SK-N-SH (cell line): ENCODE measurements at regions not wholly inside any gene's neighbourhood (a gene's known extent, or its start where the extent isn't known, plus 50 kb on each side); places are given as distances from the start of the nearest gene placed in this dataset.

Experiments
- CTCF ChIA-PET: fragments of 300-600, 350-600 bp; formaldehyde crosslinking; extraction: SDS; loops from one replicate; lab custom pipeline; 2021; lab: Yijun Ruan, JAX
- POLR2A ChIA-PET: fragments of 350-600 bp; sonication (Branson Sonifier 250); formaldehyde crosslinking; extraction: SDS; loops from one replicate; lab custom pipeline; 2020; ENCODE audit warnings: antibody characterized with exemption, inconsistent platforms; lab: Yijun Ruan, JAX
- DNase-seq: peaks from one replicate; pipeline ENCODE4 v3.0.0; 2012
- H2AFZ ChIP-seq: fragments of 200-600 bp; sonication (generic); 2 replicates; pipeline ENCODE4 v1.8.1; 2016; ENCODE audit warnings: antibody characterized with exemption, mild to moderate bottlenecking, low read depth
- H3F3A ChIP-seq: fragments of 200-600 bp; sonication (generic); replicated peaks from 2 replicates; pipeline ENCODE3; 2016; ENCODE audit warnings: antibody characterized with exemption, mild to moderate bottlenecking; ENCODE audit not compliant: insufficient read depth
- H3K27ac ChIP-seq, 2 experiments: fragments of 200-500 bp in 1 of 2; fragments of 200-600 bp in 1 of 2; sonication (Bioruptor generic) in 1 of 2; sonication (generic), shearing (Covaris generic) in 1 of 2; 2 replicates each; pipeline versions ENCODE4 v1.5.1 to v1.6.1; 2014 to 2016; ENCODE audit warnings: low read depth in 2 of 2, inconsistent platforms in 1 of 2, low read length in 1 of 2, mild to moderate bottlenecking in 1 of 2, mixed read lengths in 1 of 2
- H3K27me3 ChIP-seq: fragments of 200-600 bp; sonication (generic), shearing (Covaris generic); 2 replicates; pipeline ENCODE4 v1.6.1; 2016; ENCODE audit warnings: mixed run types; ENCODE audit not compliant: insufficient read depth
- H3K36me3 ChIP-seq, 2 experiments: fragments of 200-500 bp in 1 of 2; fragments of 200-600 bp in 1 of 2; sonication (Bioruptor generic) in 1 of 2; sonication (generic) in 1 of 2; replicated peaks in 1 of 2; 2 replicates each; pipeline versions ENCODE3 to v1.5.1; 2014 to 2016; ENCODE audit warnings: low read length in 1 of 2, mild to moderate bottlenecking in 1 of 2; ENCODE audit not compliant: insufficient read depth in 2 of 2, control insufficient read depth in 1 of 2
- H3K4me1 ChIP-seq, 2 experiments: fragments of 200-500 bp in 1 of 2; fragments of 200-600 bp in 1 of 2; sonication (Bioruptor generic) in 1 of 2; sonication (generic), shearing (Covaris generic) in 1 of 2; 2 replicates each; pipeline versions ENCODE4 v1.5.1 to v1.6.1; 2014 to 2016; ENCODE audit warnings: low read depth in 1 of 2, low read length in 1 of 2, mixed run types in 1 of 2; ENCODE audit not compliant: insufficient read depth in 2 of 2, control insufficient read depth in 1 of 2
- H3K4me2 ChIP-seq: fragments of 200-600 bp; sonication (generic), shearing (Covaris generic); 2 replicates; pipeline ENCODE4 v1.6.1; 2017; ENCODE audit warnings: mixed run types
- H3K4me3 ChIP-seq, 2 experiments: fragments of 200-500 bp in 1 of 2; fragments of 200-600 bp in 1 of 2; sonication (Bioruptor generic) in 1 of 2; sonication (generic), shearing (Covaris generic) in 1 of 2; 2 replicates each; pipeline versions ENCODE4 v1.5.1 to v1.8.1; 2014 to 2016; ENCODE audit warnings: low read depth in 2 of 2, inconsistent platforms in 1 of 2, low read length in 1 of 2, mild to moderate bottlenecking in 1 of 2, mixed read lengths in 1 of 2, moderate library complexity in 1 of 2
- H3K79me2 ChIP-seq: fragments of 200-600 bp; sonication (generic); 2 replicates; pipeline ENCODE4 v1.8.1; 2017; ENCODE audit warnings: mild to moderate bottlenecking; ENCODE audit not compliant: insufficient read depth
- H3K9ac ChIP-seq: fragments of 200-600 bp; sonication (generic); 2 replicates; pipeline ENCODE4 v1.6.1; 2017; ENCODE audit warnings: mixed run types
- H3K9me2 ChIP-seq: fragments of 200-600 bp; sonication (generic); 2 replicates; pipeline ENCODE4 v1.6.1; 2017; ENCODE audit warnings: mixed run types
- H3K9me3 ChIP-seq: fragments of 200-600 bp; sonication (generic); 2 replicates; pipeline ENCODE4 v1.6.1; 2017; ENCODE audit warnings: mixed run types, mild to moderate bottlenecking, moderate library complexity
- H4K20me1 ChIP-seq: fragments of 200-600 bp; sonication (generic); 2 replicates; pipeline ENCODE4 v1.6.1; 2017; ENCODE audit warnings: mild to moderate bottlenecking, mixed run types; ENCODE audit not compliant: insufficient read depth
- ELF1 ChIP-seq: IDR thresholded peaks from 2 replicates; pipeline ENCODE4 v1.4.0; 2012
- EP300 ChIP-seq, 2 experiments: IDR thresholded peaks; 2 replicates each; pipeline versions ENCODE4 v1.4.0 to v1.6.1; 2012; ENCODE audit warnings: borderline replicate concordance in 1 of 2, low read depth in 1 of 2, low read length in 1 of 2
- FOSL2 ChIP-seq: IDR thresholded peaks from 2 replicates; pipeline ENCODE4 v1.4.0; 2012; ENCODE audit warnings: low read depth, mild to moderate bottlenecking, moderate library complexity, borderline replicate concordance
- FOXJ3 ChIP-seq: sonication (generic); formaldehyde crosslinking; IDR thresholded peaks from 2 replicates; pipeline ENCODE4 v1.5.1; 2020; ENCODE audit warnings: mild to moderate bottlenecking, missing genetic modification reagents
- GABPA ChIP-seq: IDR thresholded peaks from 2 replicates; pipeline ENCODE4 v1.4.0; 2012; ENCODE audit warnings: low read depth, mild to moderate bottlenecking
- GATA2 ChIP-seq: sonication (generic); formaldehyde crosslinking; IDR thresholded peaks from 2 replicates; pipeline ENCODE4 v1.5.0; 2020; ENCODE audit warnings: mild to moderate bottlenecking, missing genetic modification reagents
- MXI1 ChIP-seq: IDR thresholded peaks from 2 replicates; pipeline ENCODE4 v1.6.1; 2012; ENCODE audit warnings: mild to moderate bottlenecking, low read depth, low read length, improper control_type of control experiment
- NRF1 ChIP-seq: IDR thresholded peaks from 2 replicates; pipeline ENCODE4 v1.6.1; 2012; ENCODE audit warnings: low read depth, mild to moderate bottlenecking, low read length
- POLR2AphosphoS5 ChIP-seq: IDR thresholded peaks from 2 replicates; pipeline ENCODE4 v1.6.1; 2012; ENCODE audit warnings: low read depth, low read length
- RCOR1 ChIP-seq: fragments of 150-350 bp; IDR thresholded peaks from 2 replicates; pipeline ENCODE4 v1.6.1; 2017; ENCODE audit warnings: antibody characterized with exemption, low read length
- SMC3 ChIP-seq: IDR thresholded peaks from 2 replicates; pipeline ENCODE4 v1.6.1; 2012; ENCODE audit warnings: low read depth, low read length, improper control_type of control experiment
- TEAD4 ChIP-seq: IDR thresholded peaks from 2 replicates; pipeline ENCODE4 v1.4.0; 2012; ENCODE audit warnings: mild to moderate bottlenecking, borderline replicate concordance; ENCODE audit not compliant: insufficient read depth
- WGBS: methylation state at CpG from one replicate; pipeline ENCODE4 v1.1.6; 2017; ENCODE audit warnings: low lambda C conversion rate; 5-methylcytosine and 5-hydroxymethylcytosine counted together
- TF ChIP-seq, protein P1 (sequence below): IDR thresholded peaks from 2 replicates; pipeline ENCODE4 v1.4.0; 2012; ENCODE audit warnings: low read depth, borderline replicate concordance
- TF ChIP-seq, protein P2 (sequence below): IDR thresholded peaks from 2 replicates; pipeline ENCODE4 v1.6.1; 2012; ENCODE audit warnings: mild to moderate bottlenecking, low read depth, low read length, moderate library complexity
- TF ChIP-seq, protein P3 (sequence below): IDR thresholded peaks from 2 replicates; pipeline ENCODE4 v1.4.0; 2012; ENCODE audit warnings: low read depth, borderline replicate concordance

DNA sequence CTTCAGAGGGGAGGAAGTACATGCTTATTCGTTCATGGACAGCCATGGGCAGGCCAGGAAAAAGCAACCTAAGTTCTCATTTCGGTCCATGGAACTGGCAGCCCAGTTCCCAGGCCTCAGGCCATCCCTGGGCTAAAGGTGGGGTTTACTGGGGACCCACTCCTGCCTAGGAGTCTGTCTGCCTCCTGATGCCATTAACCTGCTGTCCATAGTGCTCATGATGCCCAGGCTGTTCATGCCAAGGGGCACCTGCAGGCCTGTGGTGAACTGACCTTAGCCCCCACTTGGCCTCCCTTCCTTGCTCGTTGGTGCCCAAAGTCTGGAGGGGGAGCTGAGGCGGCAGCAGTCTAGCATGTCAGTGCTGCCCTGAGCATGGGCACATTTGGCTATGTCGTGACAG, 450.2 kb upstream of the MBL2 start:
- Histone ChIP-seq H3K9me3 (no peaks in the 10 kb centered on the region), H3F3A (no peaks in the 10 kb centered on the region), H3K4me1 (peaks cover 0 to 2% of the 10 kb centered on the region in 2 experiments; a peak in 1 of 4 replicates), H4K20me1 (no peaks in the 10 kb centered on the region), H3K27me3 (no peaks in the 10 kb centered on the region)
- ChIA-PET CTCF (interaction anchor here (1.1 kb wide), 1 partner anchor 12 kb away, joined by 3 read pairs; no protein-coding TSS in a partner anchor), POLR2A (no interaction called here)
- TF ChIP-seq FOSL2 (no peak), POLR2AphosphoS5 (no peak), NRF1 (no peak), EP300 (IDR thresholded peaks at IDR 0.05; ENCODE audit: borderline replicate concordance in 1 of 2, low read depth in 1 of 2, low read length in 1 of 2) (no peak), MXI1 (no peak), ELF1 (no peak), GATA2 (CRISPR knock-in tag) (no peak), GABPA (no peak), RCOR1 (no peak), SMC3 (no peak), FOXJ3 (CRISPR knock-in tag) (no peak), TEAD4 (no peak)
- TF ChIP-seq, protein P1, sequence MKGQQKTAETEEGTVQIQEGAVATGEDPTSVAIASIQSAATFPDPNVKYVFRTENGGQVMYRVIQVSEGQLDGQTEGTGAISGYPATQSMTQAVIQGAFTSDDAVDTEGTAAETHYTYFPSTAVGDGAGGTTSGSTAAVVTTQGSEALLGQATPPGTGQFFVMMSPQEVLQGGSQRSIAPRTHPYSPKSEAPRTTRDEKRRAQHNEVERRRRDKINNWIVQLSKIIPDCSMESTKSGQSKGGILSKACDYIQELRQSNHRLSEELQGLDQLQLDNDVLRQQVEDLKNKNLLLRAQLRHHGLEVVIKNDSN, result no peak
- TF ChIP-seq, protein P2, sequence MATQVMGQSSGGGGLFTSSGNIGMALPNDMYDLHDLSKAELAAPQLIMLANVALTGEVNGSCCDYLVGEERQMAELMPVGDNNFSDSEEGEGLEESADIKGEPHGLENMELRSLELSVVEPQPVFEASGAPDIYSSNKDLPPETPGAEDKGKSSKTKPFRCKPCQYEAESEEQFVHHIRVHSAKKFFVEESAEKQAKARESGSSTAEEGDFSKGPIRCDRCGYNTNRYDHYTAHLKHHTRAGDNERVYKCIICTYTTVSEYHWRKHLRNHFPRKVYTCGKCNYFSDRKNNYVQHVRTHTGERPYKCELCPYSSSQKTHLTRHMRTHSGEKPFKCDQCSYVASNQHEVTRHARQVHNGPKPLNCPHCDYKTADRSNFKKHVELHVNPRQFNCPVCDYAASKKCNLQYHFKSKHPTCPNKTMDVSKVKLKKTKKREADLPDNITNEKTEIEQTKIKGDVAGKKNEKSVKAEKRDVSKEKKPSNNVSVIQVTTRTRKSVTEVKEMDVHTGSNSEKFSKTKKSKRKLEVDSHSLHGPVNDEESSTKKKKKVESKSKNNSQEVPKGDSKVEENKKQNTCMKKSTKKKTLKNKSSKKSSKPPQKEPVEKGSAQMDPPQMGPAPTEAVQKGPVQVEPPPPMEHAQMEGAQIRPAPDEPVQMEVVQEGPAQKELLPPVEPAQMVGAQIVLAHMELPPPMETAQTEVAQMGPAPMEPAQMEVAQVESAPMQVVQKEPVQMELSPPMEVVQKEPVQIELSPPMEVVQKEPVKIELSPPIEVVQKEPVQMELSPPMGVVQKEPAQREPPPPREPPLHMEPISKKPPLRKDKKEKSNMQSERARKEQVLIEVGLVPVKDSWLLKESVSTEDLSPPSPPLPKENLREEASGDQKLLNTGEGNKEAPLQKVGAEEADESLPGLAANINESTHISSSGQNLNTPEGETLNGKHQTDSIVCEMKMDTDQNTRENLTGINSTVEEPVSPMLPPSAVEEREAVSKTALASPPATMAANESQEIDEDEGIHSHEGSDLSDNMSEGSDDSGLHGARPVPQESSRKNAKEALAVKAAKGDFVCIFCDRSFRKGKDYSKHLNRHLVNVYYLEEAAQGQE, result no peak
- TF ChIP-seq, protein P3, sequence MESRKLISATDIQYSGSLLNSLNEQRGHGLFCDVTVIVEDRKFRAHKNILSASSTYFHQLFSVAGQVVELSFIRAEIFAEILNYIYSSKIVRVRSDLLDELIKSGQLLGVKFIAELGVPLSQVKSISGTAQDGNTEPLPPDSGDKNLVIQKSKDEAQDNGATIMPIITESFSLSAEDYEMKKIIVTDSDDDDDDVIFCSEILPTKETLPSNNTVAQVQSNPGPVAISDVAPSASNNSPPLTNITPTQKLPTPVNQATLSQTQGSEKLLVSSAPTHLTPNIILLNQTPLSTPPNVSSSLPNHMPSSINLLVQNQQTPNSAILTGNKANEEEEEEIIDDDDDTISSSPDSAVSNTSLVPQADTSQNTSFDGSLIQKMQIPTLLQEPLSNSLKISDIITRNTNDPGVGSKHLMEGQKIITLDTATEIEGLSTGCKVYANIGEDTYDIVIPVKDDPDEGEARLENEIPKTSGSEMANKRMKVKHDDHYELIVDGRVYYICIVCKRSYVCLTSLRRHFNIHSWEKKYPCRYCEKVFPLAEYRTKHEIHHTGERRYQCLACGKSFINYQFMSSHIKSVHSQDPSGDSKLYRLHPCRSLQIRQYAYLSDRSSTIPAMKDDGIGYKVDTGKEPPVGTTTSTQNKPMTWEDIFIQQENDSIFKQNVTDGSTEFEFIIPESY, result no peak
- TF ChIP-seq, all 33 proteins: peak for 0
- H3K9me2 ChIP-seq, result no peaks in the 10 kb centered on the region
- no peak overlapping the region for H3K27ac ChIP-seq
- no peak overlapping the region for H2AFZ ChIP-seq
- H3K79me2 ChIP-seq, result no peaks in the 10 kb centered on the region
- 11% methylated on average over 3 of the region's 5 CpGs for WGBS
- H3K4me3 ChIP-seq, result no peak overlapping the region
- no peak overlapping the region for H3K9ac ChIP-seq
- no peak overlapping the region for H3K4me2 ChIP-seq
- no peaks in the 10 kb centered on the region for H3K36me3 ChIP-seq
- no peak for DNase-seq
